Stimulated activated memory B cell treated with anti-CD40 and anti-IgM and Interleukin-4, amounts not matched to agents 10 μg/mL and 1 μg/mL and 100 μg/mL, for 72 hours (primary cell): ENCODE measurements at regions not wholly inside any gene's neighbourhood (a gene's known extent, or its start where the extent isn't known, plus 50 kb on each side); places are given as distances from the start of the nearest gene placed in this dataset.

ENCODE experiments used
- ATAC-seq: fragments of 150-1000 bp; cut with Tn5 transposase; 2 replicates; pipeline ENCODE4 v1.10.0; 2021
- H3K27ac Mint-ChIP-seq: one replicate; pipeline ENCODE4 v1.8.0; 2022; ENCODE audit warnings: mild to moderate bottlenecking, mixed read lengths
- H3K27me3 Mint-ChIP-seq: one replicate; pipeline ENCODE4 v1.8.0; 2022; ENCODE audit warnings: mixed read lengths
- H3K36me3 Mint-ChIP-seq: one replicate; pipeline ENCODE4 v1.8.0; 2022; ENCODE audit warnings: mixed read lengths
- H3K4me1 Mint-ChIP-seq: one replicate; pipeline ENCODE4 v1.8.0; 2022; ENCODE audit warnings: mixed read lengths
- H3K4me3 Mint-ChIP-seq: one replicate; pipeline ENCODE4 v1.8.0; 2022; ENCODE audit warnings: mild to moderate bottlenecking, moderate library complexity, mixed read lengths
- H3K9me3 Mint-ChIP-seq: one replicate; pipeline ENCODE4 v1.8.0; 2022; ENCODE audit warnings: mixed read lengths

DNA sequence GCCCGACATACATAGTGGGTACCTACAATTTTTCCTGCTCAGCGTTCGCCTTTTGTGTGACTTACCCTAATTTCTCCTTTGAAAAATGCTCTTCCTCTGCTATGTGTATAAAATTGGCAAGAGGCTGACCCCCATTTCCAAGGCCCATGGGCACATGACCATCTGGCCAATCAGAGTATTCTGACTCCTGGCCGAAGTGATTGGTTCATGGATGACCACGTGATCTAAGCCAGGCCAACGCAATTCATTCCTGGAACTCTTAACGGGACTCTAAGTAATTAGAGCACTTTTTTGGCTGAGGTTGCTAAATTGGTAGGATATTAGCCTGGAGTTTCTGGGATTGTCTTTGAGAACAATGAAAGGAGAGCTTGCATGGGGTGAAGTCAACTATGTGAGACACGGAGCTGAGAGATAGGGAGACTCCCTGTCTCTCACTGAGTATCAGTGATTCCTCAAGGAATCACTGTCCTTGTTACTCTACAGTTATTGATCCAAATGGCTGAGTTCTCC is 110.1 kb upstream of the TBX3 start:
- Mint-ChIP-seq H3K4me3 (no peak overlapping the region), H3K27me3 (no peaks in the 10 kb centered on the region), H3K4me1 (no peaks in the 10 kb centered on the region), H3K9me3 (no peaks in the 10 kb centered on the region), H3K27ac (no peak overlapping the region), H3K36me3 (no peaks in the 10 kb centered on the region)
- ATAC-seq = no peak

DNA sequence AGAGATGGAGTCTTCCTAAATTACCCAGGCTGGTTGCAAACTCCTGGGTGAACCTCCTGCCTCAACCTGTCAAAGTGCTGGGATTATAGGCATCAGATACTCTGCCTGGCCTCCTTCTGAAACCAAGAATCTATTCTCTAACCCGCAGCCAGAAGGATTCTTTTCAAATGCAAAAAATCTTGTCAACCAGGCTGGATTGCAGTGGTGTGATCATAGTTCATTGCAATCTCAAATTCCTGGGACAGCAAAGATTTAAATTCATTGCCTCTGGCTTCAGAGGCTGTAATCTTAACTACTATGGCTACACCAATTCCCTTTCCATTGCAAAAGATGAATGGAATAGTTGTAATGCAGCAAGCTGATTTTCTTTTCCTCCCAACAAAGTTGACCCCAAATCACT is 106.3 kb upstream of the TBX3 start:
- no peaks in the 10 kb centered on the region for H3K27me3 Mint-ChIP-seq
- H3K4me1 Mint-ChIP-seq = no peaks in the 10 kb centered on the region
- no peaks in the 10 kb centered on the region for H3K9me3 Mint-ChIP-seq

DNA sequence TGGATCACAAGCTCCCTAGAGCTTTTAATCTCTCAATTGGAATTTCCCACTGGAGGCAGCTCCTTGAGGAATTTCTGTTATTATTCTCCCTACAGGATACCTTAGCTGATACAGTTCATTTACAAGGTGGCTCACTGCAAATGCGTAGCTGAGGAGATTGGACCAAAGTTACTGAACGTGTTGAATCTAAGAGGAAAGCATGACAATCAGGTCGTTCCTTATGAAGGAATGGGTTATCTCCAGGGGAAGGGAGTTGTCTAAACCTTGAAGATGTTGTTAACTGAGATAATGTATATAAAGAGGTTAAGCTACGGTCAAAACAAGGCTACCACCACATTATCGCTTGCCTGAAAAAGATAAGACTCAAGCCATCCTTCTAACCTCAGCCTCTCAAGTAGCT is 105.8 kb upstream of the TBX3 start:
- ATAC-seq = no peak
- Mint-ChIP-seq H3K9me3 (peaks cover 2% of the 10 kb centered on the region), H3K4me3 (no peak overlapping the region), H3K27ac (no peak overlapping the region), H3K4me1 (no peaks in the 10 kb centered on the region), H3K36me3 (no peaks in the 10 kb centered on the region), H3K27me3 (no peaks in the 10 kb centered on the region)

More for the DNA sequence above, 106.3 kb upstream of the TBX3 start:
- no peak overlapping the region for H3K4me3 Mint-ChIP-seq
- no peak for ATAC-seq
- H3K27ac Mint-ChIP-seq = no peak overlapping the region
- H3K36me3 Mint-ChIP-seq = no peaks in the 10 kb centered on the region

DNA sequence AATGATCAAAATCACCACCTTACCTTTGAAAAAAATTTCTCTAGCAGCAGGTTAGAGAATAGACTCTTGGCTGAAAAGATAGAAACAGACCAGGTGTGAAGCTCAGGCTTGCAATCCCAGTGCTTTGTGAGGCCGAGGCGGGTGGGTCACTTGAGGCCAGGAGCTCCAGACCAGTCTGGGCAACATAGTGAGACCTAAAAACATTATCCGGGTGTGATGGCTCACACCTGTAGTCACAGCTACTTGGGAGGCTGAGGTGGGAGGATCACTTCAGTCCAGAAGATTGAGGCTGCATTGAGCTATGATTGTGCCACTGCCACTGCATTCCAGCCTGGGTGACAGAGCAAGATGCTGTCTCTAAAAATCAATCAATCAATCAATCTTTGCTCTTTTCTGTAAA is 105.3 kb upstream of the TBX3 start:
- ATAC-seq = no peak
- H3K4me3 Mint-ChIP-seq = no peak overlapping the region

DNA sequence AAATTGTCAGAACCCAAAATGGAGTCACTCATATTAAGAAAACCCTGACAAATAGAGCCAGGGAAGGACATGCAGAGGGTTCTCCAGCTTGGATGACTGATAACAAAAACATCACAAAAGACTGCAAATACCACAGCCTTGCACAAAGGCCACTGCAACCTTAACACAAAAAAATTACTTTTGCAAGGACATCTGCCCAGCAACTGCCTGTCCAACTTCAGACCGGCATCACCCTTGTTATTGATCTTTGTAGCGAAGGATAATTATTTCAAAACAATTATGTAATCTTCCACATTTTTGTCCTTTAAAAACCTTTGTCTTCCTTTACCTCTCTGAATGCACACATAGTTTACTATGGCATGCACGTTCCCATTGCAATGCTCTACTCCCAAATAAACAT is 100.6 kb upstream of the TBX3 start:
- H3K27me3 Mint-ChIP-seq = no peaks in the 10 kb centered on the region
- H3K4me3 Mint-ChIP-seq = no peak overlapping the region
- H3K27ac Mint-ChIP-seq = no peak overlapping the region
- no peaks in the 10 kb centered on the region for H3K4me1 Mint-ChIP-seq
- ATAC-seq = no peak
- H3K9me3 Mint-ChIP-seq = peaks cover 7% of the 10 kb centered on the region
- no peaks in the 10 kb centered on the region for H3K36me3 Mint-ChIP-seq

More for the DNA sequence above, 105.3 kb upstream of the TBX3 start:
- H3K27me3 Mint-ChIP-seq = no peaks in the 10 kb centered on the region
- peaks cover 4% of the 10 kb centered on the region for H3K9me3 Mint-ChIP-seq
- H3K27ac Mint-ChIP-seq = no peak overlapping the region
- no peaks in the 10 kb centered on the region for H3K36me3 Mint-ChIP-seq
- no peaks in the 10 kb centered on the region for H3K4me1 Mint-ChIP-seq

DNA sequence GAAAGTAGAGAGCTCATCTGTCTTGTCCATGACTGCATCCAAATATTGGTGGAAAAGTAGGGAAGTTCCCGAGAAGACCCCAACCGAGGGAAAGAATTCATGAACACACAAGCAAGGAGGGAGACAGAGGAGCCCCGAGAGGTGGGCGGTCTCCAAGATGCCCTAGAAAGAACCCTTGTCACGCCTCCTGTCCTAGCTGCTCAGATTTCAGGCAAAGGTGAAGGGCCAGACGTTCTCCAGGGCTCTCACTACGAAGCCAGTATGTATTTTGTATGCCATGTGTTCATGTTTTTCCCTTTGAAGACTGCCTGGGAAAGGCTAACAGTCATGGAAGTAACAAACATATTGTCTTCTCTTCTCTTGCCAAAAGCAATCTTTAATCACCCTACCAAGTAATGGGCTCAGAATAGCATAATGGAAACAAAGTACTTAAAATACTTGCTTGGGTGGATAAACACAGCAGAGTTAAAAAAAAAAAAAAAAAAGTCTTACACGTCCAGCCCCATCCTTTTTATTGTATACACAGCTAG is 99.2 kb upstream of the TBX3 start:
- Mint-ChIP-seq H3K4me3 (no peak overlapping the region), H3K27me3 (no peaks in the 10 kb centered on the region), H3K9me3 (peaks cover 7% of the 10 kb centered on the region), H3K4me1 (no peaks in the 10 kb centered on the region), H3K27ac (no peak overlapping the region), H3K36me3 (no peaks in the 10 kb centered on the region)
- ATAC-seq = no peak

DNA sequence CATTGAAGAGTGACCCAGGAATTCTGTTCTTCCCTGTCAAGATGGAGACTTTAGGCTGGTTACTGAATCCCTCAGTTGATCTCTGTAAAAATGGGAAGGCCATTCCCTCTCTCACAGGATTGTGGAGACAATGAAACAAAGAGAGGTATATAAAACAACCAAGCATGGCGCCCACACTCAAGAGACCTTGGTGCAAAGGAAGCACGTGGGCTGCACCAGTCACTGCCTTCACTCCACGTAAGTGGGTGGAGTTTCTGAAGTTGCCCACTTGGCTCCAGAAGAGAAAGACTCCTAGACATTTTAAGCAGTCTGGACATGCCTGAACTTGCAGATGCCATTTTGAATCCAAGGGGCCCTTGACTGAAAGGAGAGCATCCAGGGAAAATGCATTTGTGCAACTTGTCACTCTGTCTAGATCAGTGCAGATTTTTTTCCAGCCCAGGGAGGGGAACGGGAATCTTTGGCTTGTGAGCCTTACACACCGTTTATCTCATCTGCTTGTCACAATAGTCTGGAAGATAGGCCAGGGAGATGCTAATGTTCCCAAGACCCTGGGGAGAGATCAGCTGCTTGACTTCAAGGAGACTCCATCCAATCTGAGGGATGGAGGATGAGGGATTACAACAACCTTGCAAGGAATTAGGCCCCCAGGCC is 96.9 kb upstream of the TBX3 start:
- Mint-ChIP-seq H3K27me3 (no peaks in the 10 kb centered on the region), H3K9me3 (peaks cover 7% of the 10 kb centered on the region), H3K36me3 (no peaks in the 10 kb centered on the region), H3K4me3 (no peak overlapping the region), H3K4me1 (no peaks in the 10 kb centered on the region), H3K27ac (no peak overlapping the region)
- no peak for ATAC-seq

DNA sequence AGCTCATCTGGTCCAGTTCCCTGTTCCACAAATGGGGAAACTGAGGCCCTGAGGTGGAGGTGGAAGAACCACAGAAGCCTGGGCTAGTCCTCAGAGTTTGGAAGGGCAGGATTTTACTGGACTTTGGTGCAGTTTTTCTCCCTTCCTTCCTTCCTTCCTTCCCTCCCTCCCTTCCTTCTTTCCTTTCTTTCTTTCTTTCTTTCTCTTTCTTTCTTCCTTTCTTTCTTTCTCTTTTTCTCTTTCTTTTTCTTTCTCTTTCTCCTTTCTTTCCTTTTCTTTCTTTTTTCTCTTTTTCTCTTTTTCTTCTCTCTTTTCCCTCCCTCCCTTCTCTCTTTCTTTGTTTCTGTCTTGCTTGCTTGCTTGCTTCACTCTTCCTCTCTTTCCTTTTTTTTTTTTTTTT is 95.7 kb upstream of the TBX3 start:
- H3K9me3 Mint-ChIP-seq = peaks cover 4% of the 10 kb centered on the region
- no peak overlapping the region for H3K27ac Mint-ChIP-seq
- no peak for ATAC-seq

DNA sequence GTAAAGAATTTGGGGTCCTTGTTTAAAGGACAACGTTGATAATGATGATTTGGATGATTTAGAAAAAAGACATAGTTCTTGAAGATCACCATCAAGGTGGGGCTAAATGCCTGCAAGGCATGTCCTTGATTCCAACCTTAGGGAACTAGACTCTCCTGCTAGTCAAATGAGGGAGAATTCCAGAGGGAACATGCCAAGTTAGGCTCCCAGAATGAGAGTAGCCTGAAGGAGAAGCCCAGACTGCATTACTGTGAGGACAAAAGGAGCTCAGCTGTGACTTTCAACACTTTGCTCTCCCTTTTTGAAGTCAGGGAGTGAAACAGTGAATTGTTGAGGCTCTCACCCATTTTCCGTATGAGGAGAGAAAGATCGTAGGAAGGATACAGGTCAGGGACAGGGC is 95.2 kb upstream of the TBX3 start:
- Mint-ChIP-seq H3K27me3 (no peaks in the 10 kb centered on the region), H3K27ac (no peak overlapping the region)

More for the DNA sequence above, 95.7 kb upstream of the TBX3 start:
- Mint-ChIP-seq H3K4me3 (no peak overlapping the region), H3K27me3 (no peaks in the 10 kb centered on the region), H3K36me3 (no peaks in the 10 kb centered on the region), H3K4me1 (no peaks in the 10 kb centered on the region)

DNA sequence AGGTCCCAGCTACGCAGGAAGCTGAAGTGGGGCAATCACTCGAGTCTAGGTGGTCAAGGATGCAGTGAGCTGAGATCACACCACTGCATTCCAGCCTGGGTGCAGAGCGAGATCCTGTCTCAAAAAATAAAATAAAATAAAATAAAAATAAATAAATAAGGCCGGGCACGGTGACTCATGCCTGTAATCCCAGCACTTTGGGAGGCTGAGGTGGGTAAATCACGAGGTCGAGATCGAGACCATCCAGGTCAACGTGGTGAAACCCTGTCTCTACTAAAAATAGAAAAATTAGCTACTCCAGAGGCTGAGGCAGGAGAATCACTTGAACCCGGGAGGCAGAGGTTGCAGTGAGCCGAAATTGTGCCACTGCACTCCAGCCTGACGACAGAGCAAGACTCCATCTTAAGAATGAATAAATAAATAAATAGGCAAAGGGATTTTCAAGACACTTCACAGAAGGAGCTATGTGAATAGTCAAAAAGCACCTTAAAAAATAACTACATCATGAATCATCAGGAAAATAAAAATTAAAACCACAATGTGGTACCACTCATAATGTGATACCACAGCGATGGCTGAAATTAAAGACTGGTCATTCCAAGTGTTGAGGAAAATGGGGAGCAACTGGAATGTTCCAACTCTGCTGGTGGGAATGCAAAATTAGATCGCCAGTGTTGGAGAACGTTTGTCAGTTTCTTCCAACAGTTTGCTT is 92.9 kb upstream of the TBX3 start:
- H3K4me1 Mint-ChIP-seq = no peaks in the 10 kb centered on the region
- no peak for ATAC-seq

More for the DNA sequence above, 95.2 kb upstream of the TBX3 start:
- no peak overlapping the region for H3K4me3 Mint-ChIP-seq
- no peaks in the 10 kb centered on the region for H3K36me3 Mint-ChIP-seq
- H3K4me1 Mint-ChIP-seq = no peaks in the 10 kb centered on the region
- ATAC-seq = no peak
- H3K9me3 Mint-ChIP-seq = peaks cover 3% of the 10 kb centered on the region

DNA sequence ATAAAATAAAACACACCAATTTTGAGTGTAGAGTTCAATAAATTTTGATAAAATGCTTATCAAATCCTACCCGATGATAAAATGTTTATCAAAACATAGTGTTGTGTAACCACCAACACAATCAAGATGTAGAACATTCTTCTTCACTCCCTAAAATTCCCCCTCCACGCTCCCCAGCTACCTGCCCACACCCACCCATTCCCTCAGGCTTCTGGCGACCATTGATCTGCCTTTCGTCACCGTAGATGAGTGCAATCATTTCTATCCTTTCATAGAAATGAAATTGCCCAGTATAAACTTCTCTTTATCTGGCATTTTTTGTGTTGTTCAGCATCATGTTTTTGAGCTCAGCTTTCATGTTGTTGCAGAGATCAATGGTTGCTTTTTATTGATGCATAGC is 90.7 kb upstream of the TBX3 start:
- H3K36me3 Mint-ChIP-seq = no peaks in the 10 kb centered on the region
- no peak overlapping the region for H3K4me3 Mint-ChIP-seq
- H3K4me1 Mint-ChIP-seq = no peaks in the 10 kb centered on the region
- H3K9me3 Mint-ChIP-seq = peaks cover under 1% of the 10 kb centered on the region
- no peaks in the 10 kb centered on the region for H3K27me3 Mint-ChIP-seq
- ATAC-seq = no peak
- H3K27ac Mint-ChIP-seq = no peak overlapping the region

More for the DNA sequence above, 92.9 kb upstream of the TBX3 start:
- Mint-ChIP-seq H3K36me3 (no peaks in the 10 kb centered on the region), H3K27ac (no peak overlapping the region), H3K4me3 (no peak overlapping the region), H3K27me3 (no peaks in the 10 kb centered on the region), H3K9me3 (peaks cover 3% of the 10 kb centered on the region)

DNA sequence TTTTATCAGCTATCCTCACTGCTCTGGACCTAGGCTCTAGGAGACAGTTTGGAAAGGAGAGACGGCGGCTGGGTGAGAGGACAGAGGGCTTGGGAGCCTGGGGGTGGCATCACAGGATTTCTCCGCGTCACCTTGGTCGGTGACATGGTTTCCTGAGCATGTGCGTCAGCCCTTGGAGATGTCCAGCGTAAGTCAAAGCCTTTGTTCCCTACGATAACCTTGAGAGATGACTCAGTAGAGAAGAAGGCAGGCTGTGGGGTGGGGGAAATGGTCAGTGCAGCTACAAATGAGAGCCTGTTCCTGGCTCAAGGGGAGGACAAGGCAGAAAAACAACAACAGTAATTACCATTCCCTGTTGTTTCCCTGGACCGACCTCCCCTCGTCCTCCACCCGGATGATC is 90.2 kb upstream of the TBX3 start:
- no peak for ATAC-seq
- no peak overlapping the region for H3K4me3 Mint-ChIP-seq
- no peaks in the 10 kb centered on the region for H3K9me3 Mint-ChIP-seq
- no peaks in the 10 kb centered on the region for H3K27me3 Mint-ChIP-seq
- H3K4me1 Mint-ChIP-seq = no peaks in the 10 kb centered on the region
- no peaks in the 10 kb centered on the region for H3K36me3 Mint-ChIP-seq
- no peak overlapping the region for H3K27ac Mint-ChIP-seq

DNA sequence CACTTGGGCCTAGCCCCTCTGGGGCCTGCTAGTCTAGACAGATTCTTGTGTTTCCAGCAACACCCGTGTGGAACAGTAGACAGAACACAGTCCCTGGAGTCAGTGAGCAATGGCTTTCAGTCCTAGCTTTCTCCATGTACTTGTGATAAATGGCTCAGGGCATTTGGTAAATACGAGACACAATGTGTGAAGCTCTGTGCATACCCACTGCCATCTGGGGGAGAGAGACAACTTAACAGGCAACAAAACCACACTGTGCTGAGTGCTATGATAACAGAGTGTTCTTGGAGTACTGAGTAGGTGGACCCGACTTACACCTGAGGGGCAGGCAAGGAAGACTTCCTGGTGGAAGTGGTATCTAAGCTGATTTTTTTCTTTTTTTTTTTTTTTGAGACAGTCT is 86.3 kb upstream of the TBX3 start:
- Mint-ChIP-seq H3K4me1 (no peaks in the 10 kb centered on the region), H3K4me3 (no peak overlapping the region), H3K36me3 (no peaks in the 10 kb centered on the region), H3K27ac (no peak overlapping the region), H3K27me3 (no peaks in the 10 kb centered on the region), H3K9me3 (no peaks in the 10 kb centered on the region)
- ATAC-seq = no peak

DNA sequence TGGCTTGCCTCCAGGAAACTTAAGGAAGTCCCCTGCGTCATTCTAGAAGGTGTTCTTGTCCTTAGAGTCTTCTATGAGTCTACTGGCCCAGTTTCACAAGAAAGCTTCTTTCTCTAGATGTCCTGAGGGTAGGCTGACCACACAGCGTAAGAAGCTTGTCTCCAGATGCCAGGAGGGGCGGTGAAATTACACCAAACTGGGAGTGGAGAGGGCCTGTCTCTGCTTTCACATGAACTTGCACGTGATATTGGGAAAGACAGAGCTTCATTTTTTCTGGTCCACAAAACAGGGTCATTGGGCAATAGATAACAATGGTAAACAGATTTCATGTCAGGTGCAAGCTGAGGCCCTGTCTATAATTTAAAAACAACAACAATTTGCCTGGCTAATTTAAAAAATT is 85.7 kb upstream of the TBX3 start:
- no peaks in the 10 kb centered on the region for H3K9me3 Mint-ChIP-seq
- no peaks in the 10 kb centered on the region for H3K36me3 Mint-ChIP-seq
- no peak overlapping the region for H3K4me3 Mint-ChIP-seq
- no peaks in the 10 kb centered on the region for H3K27me3 Mint-ChIP-seq
- no peaks in the 10 kb centered on the region for H3K4me1 Mint-ChIP-seq
- ATAC-seq = no peak
- H3K27ac Mint-ChIP-seq = no peak overlapping the region

DNA sequence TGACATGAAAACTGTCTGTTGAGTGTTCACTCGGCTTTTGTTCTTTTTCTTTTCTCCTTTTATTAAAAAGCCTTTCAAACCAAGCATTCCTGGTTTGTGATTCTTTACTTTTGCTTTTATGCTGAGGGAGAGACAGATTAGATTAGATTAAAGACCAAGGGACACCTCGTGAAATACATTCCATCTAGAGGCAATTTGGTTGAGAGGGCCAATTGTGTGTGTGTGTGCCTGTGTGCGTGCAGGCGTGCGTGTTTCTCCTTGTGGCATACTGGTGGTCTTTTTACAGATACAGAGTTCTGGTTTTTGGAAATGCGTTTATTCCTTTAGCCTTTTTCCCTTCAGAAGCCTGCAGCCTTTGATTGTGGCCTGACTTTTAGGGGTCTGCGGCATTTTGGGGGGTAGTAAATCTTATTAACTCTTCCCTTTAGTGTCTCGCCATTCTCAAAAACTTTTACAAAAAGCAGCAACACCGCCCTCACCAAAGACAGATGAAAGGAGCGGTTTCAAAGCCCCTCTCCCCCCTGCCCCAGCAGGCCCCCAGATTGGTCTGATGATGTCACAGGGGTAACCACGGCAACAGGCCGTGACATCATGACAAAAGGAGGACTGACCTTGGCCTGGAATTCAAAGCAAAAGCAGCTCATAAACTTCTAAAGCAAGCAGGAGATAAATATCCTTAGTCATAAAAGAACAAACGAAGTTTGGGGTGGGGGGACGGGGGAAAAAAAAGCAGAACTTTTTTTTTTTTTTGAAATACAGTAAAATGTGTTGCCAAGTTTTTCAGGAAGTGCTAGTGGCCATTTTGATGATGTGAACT is 84.1 kb upstream of the TBX3 start:
- Mint-ChIP-seq H3K4me3 (no peak overlapping the region), H3K9me3 (no peaks in the 10 kb centered on the region), H3K27me3 (no peaks in the 10 kb centered on the region), H3K36me3 (no peaks in the 10 kb centered on the region), H3K4me1 (no peaks in the 10 kb centered on the region), H3K27ac (no peak overlapping the region)
- no peak for ATAC-seq
